Fibroblast of lung (primary cell): ENCODE measurements at regions not wholly inside any gene's neighbourhood (a gene's known extent, or its start where the extent isn't known, plus 50 kb on each side); places are given as distances from the start of the nearest gene placed in this dataset.

ENCODE experiments used
- DNase-seq, 2 donors: peaks; one replicate each; pipeline versions ENCODE4 v3.0.0 to v3.0.0-alpha.2; 2010; ENCODE audit warnings: low read depth in 2 of 2
- H2AFZ ChIP-seq: 2 replicates; pipeline ENCODE4 v1.5.1; 2012; ENCODE audit warnings: low read length, control low read depth, inconsistent platforms
- H3K27ac ChIP-seq: 2 replicates; pipeline ENCODE4 v1.5.1; 2011; ENCODE audit warnings: low read length, control low read depth; ENCODE audit not compliant: insufficient read depth
- H3K27me3 ChIP-seq: 2 replicates; pipeline ENCODE4 v1.5.1; 2011; ENCODE audit warnings: mild to moderate bottlenecking, low read length; ENCODE audit not compliant: control insufficient read depth, insufficient read depth
- H3K36me3 ChIP-seq: 2 replicates; pipeline ENCODE4 v1.5.1; 2011; ENCODE audit warnings: low read length; ENCODE audit not compliant: control insufficient read depth, insufficient read depth
- H3K4me1 ChIP-seq: 2 replicates; pipeline ENCODE4 v1.5.1; 2011; ENCODE audit warnings: low read length; ENCODE audit not compliant: control insufficient read depth, insufficient read depth; ENCODE audit errors: extremely low read depth
- H3K4me2 ChIP-seq: 2 replicates; pipeline ENCODE4 v1.5.1; 2011; ENCODE audit warnings: low read length, control low read depth; ENCODE audit not compliant: insufficient read depth; ENCODE audit errors: extremely low read depth
- H3K4me3 ChIP-seq, 4 experiments: fragments of 200-600 bp in 1 of 4; sonication (generic) in 1 of 4; replicated peaks in 1 of 4; 2 replicates each; pipeline ENCODE4 v1.5.1; 2011 to 2016; ENCODE audit warnings: low read length in 4 of 4, low read depth in 3 of 4, mild to moderate bottlenecking in 3 of 4, control low read depth in 2 of 4, inconsistent platforms in 1 of 4, mixed read lengths in 1 of 4; ENCODE audit not compliant: insufficient read depth in 1 of 4; ENCODE audit errors: control extremely low read depth in 1 of 4
- H3K79me2 ChIP-seq: 2 replicates; pipeline ENCODE4 v1.5.1; 2012; ENCODE audit warnings: mild to moderate bottlenecking, low read length, inconsistent platforms; ENCODE audit not compliant: control insufficient read depth, insufficient read depth
- H3K9ac ChIP-seq: 2 replicates; pipeline ENCODE4 v1.5.1; 2011; ENCODE audit warnings: mild to moderate bottlenecking, low read length, control low read depth; ENCODE audit not compliant: insufficient read depth
- H3K9me3 ChIP-seq: 2 replicates; pipeline ENCODE4 v1.5.1; 2012; ENCODE audit warnings: low read depth, low read length; ENCODE audit not compliant: control insufficient read depth, insufficient read depth
- H4K20me1 ChIP-seq: 2 replicates; pipeline ENCODE4 v1.5.1; 2011; ENCODE audit warnings: low read length; ENCODE audit not compliant: control insufficient read depth, insufficient read depth; ENCODE audit errors: extremely low read depth
- EZH2 ChIP-seq: IDR thresholded peaks from 2 replicates; pipeline ENCODE4 v1.5.1; 2012; ENCODE audit warnings: low read length, control low read depth, mild to moderate bottlenecking; ENCODE audit errors: missing control alignments
- TF ChIP-seq, protein P1 (sequence below), 2 donors: IDR thresholded peaks in 1 of 2; conservative IDR thresholded peaks in 1 of 2; 1 replicate in 1 of 2; 2 replicates in 1 of 2; pipeline ENCODE4 v1.5.1; 2011 to 2012; ENCODE audit warnings: low read length in 2 of 2, control low read depth in 1 of 2, inconsistent platforms in 1 of 2, low read depth in 1 of 2, mild to moderate bottlenecking in 1 of 2

- no peak for TF ChIP-seq EZH2
- TF ChIP-seq, protein P1, sequence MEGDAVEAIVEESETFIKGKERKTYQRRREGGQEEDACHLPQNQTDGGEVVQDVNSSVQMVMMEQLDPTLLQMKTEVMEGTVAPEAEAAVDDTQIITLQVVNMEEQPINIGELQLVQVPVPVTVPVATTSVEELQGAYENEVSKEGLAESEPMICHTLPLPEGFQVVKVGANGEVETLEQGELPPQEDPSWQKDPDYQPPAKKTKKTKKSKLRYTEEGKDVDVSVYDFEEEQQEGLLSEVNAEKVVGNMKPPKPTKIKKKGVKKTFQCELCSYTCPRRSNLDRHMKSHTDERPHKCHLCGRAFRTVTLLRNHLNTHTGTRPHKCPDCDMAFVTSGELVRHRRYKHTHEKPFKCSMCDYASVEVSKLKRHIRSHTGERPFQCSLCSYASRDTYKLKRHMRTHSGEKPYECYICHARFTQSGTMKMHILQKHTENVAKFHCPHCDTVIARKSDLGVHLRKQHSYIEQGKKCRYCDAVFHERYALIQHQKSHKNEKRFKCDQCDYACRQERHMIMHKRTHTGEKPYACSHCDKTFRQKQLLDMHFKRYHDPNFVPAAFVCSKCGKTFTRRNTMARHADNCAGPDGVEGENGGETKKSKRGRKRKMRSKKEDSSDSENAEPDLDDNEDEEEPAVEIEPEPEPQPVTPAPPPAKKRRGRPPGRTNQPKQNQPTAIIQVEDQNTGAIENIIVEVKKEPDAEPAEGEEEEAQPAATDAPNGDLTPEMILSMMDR (conservative IDR thresholded peaks at IDR 0.05 in 1 of 2, IDR thresholded peaks at IDR 0.05 in 1 of 2; ENCODE audit: low read depth in 1 of 2, low read length in 2 of 2) = no peak
- H3K27me3 ChIP-seq = no peaks in the 10 kb centered on the region
- H3K79me2 ChIP-seq = no peaks in the 10 kb centered on the region
- no peaks in the 10 kb centered on the region for H4K20me1 ChIP-seq
- no peaks in the 10 kb centered on the region for H3K9me3 ChIP-seq
- H3K4me3 ChIP-seq = no peak overlapping the region
- no peak overlapping the region for H3K9ac ChIP-seq
- H2AFZ ChIP-seq = no peak overlapping the region
- H3K4me2 ChIP-seq = no peak overlapping the region
- H3K36me3 ChIP-seq = no peaks in the 10 kb centered on the region
- peak; percentile 47 to 57 for DNase-seq
- no peak overlapping the region for H3K27ac ChIP-seq
- H3K4me1 ChIP-seq = no peaks in the 10 kb centered on the region
Measured at GRCh38 chr4:26076000-26076587, 162.1 kb downstream of the SMIM20 start.

DNA sequence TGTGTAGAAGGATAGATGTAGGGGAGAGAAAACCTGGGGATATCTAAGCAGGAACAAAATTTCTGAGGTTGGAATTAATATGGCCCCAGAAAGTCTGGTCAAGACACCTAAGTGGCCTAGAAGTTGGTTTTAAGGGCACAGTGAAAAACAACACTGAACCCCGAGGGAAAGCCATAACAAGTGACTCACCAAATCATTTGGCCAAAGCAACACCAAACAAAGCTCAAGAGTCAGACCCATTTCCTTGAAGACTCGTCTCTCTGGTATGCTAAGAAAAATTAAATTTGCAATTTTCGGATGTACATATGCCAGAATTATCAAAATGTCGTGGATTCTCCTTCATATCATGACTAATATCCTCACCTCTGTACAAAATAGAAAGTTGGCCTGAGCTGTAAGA is 162.9 kb downstream of the SMIM20 start:
- TF ChIP-seq EZH2 = no peak
- TF ChIP-seq, protein P1 (conservative IDR thresholded peaks at IDR 0.05 in 1 of 2, IDR thresholded peaks at IDR 0.05 in 1 of 2; ENCODE audit: low read depth in 1 of 2, low read length in 2 of 2) = no peak
- Histone ChIP-seq H3K4me1 (no peaks in the 10 kb centered on the region), H2AFZ (no peak overlapping the region), H3K36me3 (no peaks in the 10 kb centered on the region), H3K27me3 (no peaks in the 10 kb centered on the region), H3K9me3 (no peaks in the 10 kb centered on the region), H3K27ac (peak overlapping the region; percentile 25), H3K79me2 (no peaks in the 10 kb centered on the region), H4K20me1 (no peaks in the 10 kb centered on the region), H3K9ac (no peak overlapping the region), H3K4me3 (no peak overlapping the region), H3K4me2 (no peak overlapping the region)
- peak in 1 of 2 donors; percentile 37 for DNase-seq

DNA sequence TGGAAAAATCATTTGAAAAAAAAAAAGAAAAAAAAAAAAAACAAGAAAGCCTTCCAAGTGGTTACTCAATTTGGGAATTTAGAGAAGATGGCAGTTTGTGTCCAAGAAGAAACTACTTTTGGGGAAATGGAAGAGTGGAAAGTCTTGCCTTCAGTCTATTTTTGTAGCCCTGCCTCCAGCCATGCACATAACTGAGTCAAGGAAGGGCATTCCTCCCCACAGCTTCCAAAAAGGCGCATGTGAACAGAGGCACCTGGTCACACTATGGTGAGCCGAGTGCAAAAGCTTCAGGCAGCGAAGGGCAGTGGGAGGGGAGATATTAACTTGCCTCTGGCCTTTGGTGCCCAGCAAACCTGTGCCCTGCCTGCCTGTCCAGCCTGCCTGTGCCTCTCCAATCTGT is 163.7 kb downstream of the SMIM20 start:
- Histone ChIP-seq H3K9ac (no peak overlapping the region), H3K4me1 (no peaks in the 10 kb centered on the region), H3K4me2 (no peak overlapping the region), H3K27ac (no peak overlapping the region), H3K27me3 (no peaks in the 10 kb centered on the region), H3K79me2 (no peaks in the 10 kb centered on the region), H3K4me3 (no peak overlapping the region), H3K9me3 (no peaks in the 10 kb centered on the region), H4K20me1 (no peaks in the 10 kb centered on the region), H2AFZ (no peak overlapping the region), H3K36me3 (no peaks in the 10 kb centered on the region)
- TF ChIP-seq, protein P1 (conservative IDR thresholded peaks at IDR 0.05 in 1 of 2, IDR thresholded peaks at IDR 0.05 in 1 of 2; ENCODE audit: low read depth in 1 of 2, low read length in 2 of 2) = no peak
- TF ChIP-seq EZH2 = no peak
- DNase-seq = no peak
